SU-DHL-6 (cell line): ENCODE measurements at regions not wholly inside any gene's neighbourhood (a gene's known extent, or its start where the extent isn't known, plus 50 kb on each side); places are given as distances from the start of the nearest gene placed in this dataset.

ENCODE experiments used
- EZH2phosphoT487 ChIP-seq: fragments of 200-600 bp; sonication (generic), shearing (Covaris generic); conservative IDR thresholded peaks from 2 replicates; pipeline ENCODE4 v1.6.1; 2018; ENCODE audit warnings: mild to moderate bottlenecking, antibody characterized with exemption, low read length, moderate library complexity, mixed read lengths
- TF ChIP-seq, protein P1 (sequence below): fragments of 200-600 bp; sonication (generic); IDR thresholded peaks from one replicate; pipeline ENCODE4 v1.5.1; 2017; ENCODE audit warnings: antibody characterized with exemption, mild to moderate bottlenecking, low read length, moderate library complexity; ENCODE audit not compliant: insufficient read depth, poor library complexity, severe bottlenecking

GRCh38 chr11:45449036-45449601 lies 163.0 kb upstream of the SYT13 start:
- TF ChIP-seq, protein P1, sequence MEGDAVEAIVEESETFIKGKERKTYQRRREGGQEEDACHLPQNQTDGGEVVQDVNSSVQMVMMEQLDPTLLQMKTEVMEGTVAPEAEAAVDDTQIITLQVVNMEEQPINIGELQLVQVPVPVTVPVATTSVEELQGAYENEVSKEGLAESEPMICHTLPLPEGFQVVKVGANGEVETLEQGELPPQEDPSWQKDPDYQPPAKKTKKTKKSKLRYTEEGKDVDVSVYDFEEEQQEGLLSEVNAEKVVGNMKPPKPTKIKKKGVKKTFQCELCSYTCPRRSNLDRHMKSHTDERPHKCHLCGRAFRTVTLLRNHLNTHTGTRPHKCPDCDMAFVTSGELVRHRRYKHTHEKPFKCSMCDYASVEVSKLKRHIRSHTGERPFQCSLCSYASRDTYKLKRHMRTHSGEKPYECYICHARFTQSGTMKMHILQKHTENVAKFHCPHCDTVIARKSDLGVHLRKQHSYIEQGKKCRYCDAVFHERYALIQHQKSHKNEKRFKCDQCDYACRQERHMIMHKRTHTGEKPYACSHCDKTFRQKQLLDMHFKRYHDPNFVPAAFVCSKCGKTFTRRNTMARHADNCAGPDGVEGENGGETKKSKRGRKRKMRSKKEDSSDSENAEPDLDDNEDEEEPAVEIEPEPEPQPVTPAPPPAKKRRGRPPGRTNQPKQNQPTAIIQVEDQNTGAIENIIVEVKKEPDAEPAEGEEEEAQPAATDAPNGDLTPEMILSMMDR: no peak
- TF ChIP-seq EZH2phosphoT487: no peak
